ENCODE measurements at regions not wholly inside any gene's neighbourhood (a gene's known extent, or its start where the extent isn't known, plus 50 kb on each side); places are given as distances from the start of the nearest gene placed in this dataset.
"Not testable (repeated sequence)": the region's sequence is repeated elsewhere in the genome, so short reads cannot be mapped to it uniquely, and the experiment has no call there.

DNA sequence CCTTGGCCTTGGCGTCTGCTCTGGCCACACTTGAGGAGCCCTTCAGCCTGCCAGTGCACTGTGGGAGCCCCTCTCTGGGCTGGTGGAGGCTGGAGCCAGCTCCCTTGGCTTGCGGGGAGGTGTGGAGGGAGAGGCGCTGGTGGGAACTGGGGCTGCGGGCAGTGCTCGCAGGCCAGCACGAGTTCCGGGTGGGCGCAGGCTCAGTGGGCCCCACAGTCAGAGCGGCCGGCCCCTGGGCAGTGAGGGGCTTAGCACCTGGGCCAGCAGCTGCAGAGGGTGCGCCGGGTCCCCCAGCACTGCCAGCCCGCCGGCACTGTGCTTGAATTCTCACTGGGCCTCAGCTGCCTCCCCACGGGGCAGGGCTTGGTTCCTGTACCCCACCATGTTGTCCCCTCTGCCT, 68.7 kb upstream of the KCNAB1 start:
- no peak for TF ChIP-seq CTCF (IDR thresholded peaks at IDR 0.05; ENCODE audit: borderline replicate concordance)
- H3K27me3 ChIP-seq (ENCODE audit: low read depth): peaks cover 6% of the 10 kb centered on the region
- H3K27ac ChIP-seq (replicated peaks): no peak overlapping the region
- H3K36me3 ChIP-seq: no peaks in the 10 kb centered on the region
- no peaks in the 10 kb centered on the region for H3K4me1 ChIP-seq
- no peak overlapping the region for H3K4me3 ChIP-seq
- no peak for DNase-seq
- no peaks in the 10 kb centered on the region for H3K9me3 ChIP-seq (replicated peaks)
- intact Hi-C loops (cut with micrococcal nuclease): no loop called here

- no peak overlapping the region for H3K27ac ChIP-seq (replicated peaks)
- no peaks in the 10 kb centered on the region for H3K4me1 ChIP-seq
- H3K9me3 ChIP-seq (replicated peaks): no peaks in the 10 kb centered on the region
- DNase-seq: no peak
- no peaks in the 10 kb centered on the region for H3K36me3 ChIP-seq
- intact Hi-C loops (cut with micrococcal nuclease): no loop called here
- peaks cover 6% of the 10 kb centered on the region for H3K27me3 ChIP-seq (ENCODE audit: low read depth)
- TF ChIP-seq CTCF (IDR thresholded peaks at IDR 0.05; ENCODE audit: borderline replicate concordance): no peak
- H3K4me3 ChIP-seq: no peak overlapping the region
These were observed 68.3 kb upstream of the KCNAB1 start for GRCh38 chr3:156052115-156052514.

DNA sequence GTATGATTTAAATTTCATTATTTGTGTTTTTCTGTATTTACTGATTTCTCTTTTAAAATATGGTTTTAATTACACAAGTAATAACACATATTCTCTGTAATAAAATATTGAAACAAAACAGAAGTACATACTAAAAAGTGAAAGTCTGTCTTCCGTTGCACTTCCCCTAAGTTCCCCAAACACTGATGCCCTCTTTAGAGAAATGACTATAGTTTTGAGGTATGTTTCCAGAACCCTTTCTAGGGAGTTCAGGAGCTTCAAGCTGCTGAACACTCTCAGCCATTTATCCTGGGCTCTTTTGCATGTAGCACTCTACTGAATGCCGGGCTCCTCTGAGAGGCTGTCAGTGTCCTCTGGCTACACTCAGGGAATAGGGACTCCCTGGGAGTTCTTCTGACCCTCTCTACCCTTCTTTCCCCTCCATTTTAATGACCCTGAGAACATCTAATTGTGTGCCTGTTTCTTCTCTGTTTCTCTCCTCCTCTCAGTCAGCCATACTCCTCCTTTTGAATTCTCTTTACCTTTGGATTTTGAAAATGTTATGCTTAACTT, 60.4 kb upstream of the KCNAB1 start:
- no peak overlapping the region for H3K4me3 ChIP-seq
- no peaks in the 10 kb centered on the region for H3K36me3 ChIP-seq
- no peak overlapping the region for H3K27ac ChIP-seq (replicated peaks)
- no peaks in the 10 kb centered on the region for H3K4me1 ChIP-seq
- no peak for DNase-seq
- no peak for TF ChIP-seq CTCF (IDR thresholded peaks at IDR 0.05; ENCODE audit: borderline replicate concordance)
- no peaks in the 10 kb centered on the region for H3K9me3 ChIP-seq (replicated peaks)
- intact Hi-C loops (cut with micrococcal nuclease): no loop called here
- H3K27me3 ChIP-seq (ENCODE audit: low read depth): no peaks in the 10 kb centered on the region

DNA sequence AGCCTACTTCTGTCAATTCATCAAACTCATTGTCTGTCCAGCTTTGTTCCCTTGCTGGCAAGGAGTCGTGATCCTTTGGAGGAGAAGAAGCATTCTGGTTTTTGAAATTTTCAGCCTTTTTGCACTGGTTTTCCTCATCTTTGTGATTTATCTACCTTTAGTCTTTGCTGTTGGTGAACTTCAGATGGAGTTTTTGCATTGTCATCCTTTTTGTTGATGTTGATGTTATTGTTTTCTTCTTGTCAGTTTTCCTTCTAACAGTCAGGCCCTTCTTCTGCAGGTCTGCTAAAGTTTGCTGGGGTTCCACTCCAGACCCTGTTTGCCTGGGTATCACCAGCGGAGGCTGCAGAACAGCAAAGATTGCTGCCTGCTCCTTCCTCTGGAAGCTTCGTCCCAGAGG, 52.2 kb upstream of the KCNAB1 start:
- H3K4me1 ChIP-seq; DNase-seq; H3K36me3 ChIP-seq; intact Hi-C loops (cut with micrococcal nuclease); H3K9me3 ChIP-seq (replicated peaks); H3K27ac ChIP-seq (replicated peaks); H3K4me3 ChIP-seq; H3K27me3 ChIP-seq (ENCODE audit: low read depth): not testable (repeated sequence)

DNA sequence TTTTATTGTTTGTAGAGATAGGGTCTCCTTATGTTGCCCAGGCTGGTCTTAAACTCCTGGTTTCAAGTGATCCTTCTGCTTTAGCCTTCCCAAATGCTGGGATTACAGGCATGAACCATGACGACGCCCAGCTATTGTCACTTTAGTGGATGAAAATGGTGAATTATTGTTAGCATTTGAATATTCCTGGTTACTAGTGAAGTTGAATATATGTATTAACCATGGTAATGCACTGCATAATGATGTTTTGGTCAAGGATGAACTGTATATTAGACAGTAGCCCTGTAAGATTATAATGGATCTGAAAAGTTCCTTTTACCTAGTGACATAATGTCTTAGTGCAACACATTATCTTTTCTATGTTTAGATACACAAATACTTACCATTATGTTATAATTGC, 50.4 kb upstream of the KCNAB1 start:
- TF ChIP-seq CTCF (IDR thresholded peaks at IDR 0.05; ENCODE audit: borderline replicate concordance): no peak
- intact Hi-C loops (cut with micrococcal nuclease): no loop called here
- H3K4me1 ChIP-seq: no peaks in the 10 kb centered on the region
- H3K9me3 ChIP-seq (replicated peaks): no peaks in the 10 kb centered on the region
- DNase-seq: no peak
- no peak overlapping the region for H3K4me3 ChIP-seq
- H3K27me3 ChIP-seq (ENCODE audit: low read depth): peaks cover 7% of the 10 kb centered on the region
- H3K27ac ChIP-seq (replicated peaks): no peak overlapping the region
- no peaks in the 10 kb centered on the region for H3K36me3 ChIP-seq

Measured in left ventricle myocardium inferior (tissue), 1 donor.